Vagina (tissue), 2 donors: ENCODE measurements at regions not wholly inside any gene's neighbourhood (a gene's known extent, or its start where the extent isn't known, plus 50 kb on each side); places are given as distances from the start of the nearest gene placed in this dataset.

Experiments
- DNase-seq, 2 donors: peaks; one replicate each; pipeline ENCODE4 v3.0.0-alpha.2; 2017; ENCODE audit errors: extremely low spot score in 2 of 2
- H3K27ac ChIP-seq: fragments of 200-600 bp; sonication (generic); one replicate; pipeline ENCODE4 v1.5.1; 2019
- H3K27me3 ChIP-seq: fragments of 200-600 bp; sonication (generic); one replicate; pipeline ENCODE4 v1.5.1; 2019
- H3K36me3 ChIP-seq, 2 donors: fragments of 200-600 bp; sonication (generic); one replicate each; pipeline ENCODE4 v1.5.1; 2017 to 2019
- H3K4me1 ChIP-seq: fragments of 200-600 bp; sonication (generic); one replicate; pipeline ENCODE4 v1.5.1; 2019
- H3K4me3 ChIP-seq, 2 donors: fragments of 200-600 bp; sonication (generic); 1 replicate in 1 of 2; 2 replicates in 1 of 2; pipeline ENCODE4 v1.5.1; 2016 to 2019
- H3K9me3 ChIP-seq: fragments of 200-600 bp; sonication (generic); one replicate; pipeline ENCODE4 v1.5.1; 2019
- POLR2A ChIP-seq, 2 donors: fragments of 450-650 bp; IDR thresholded peaks; one replicate each; pipeline ENCODE4 v1.6.1; 2017; ENCODE audit warnings: antibody characterized with exemption in 2 of 2, mild to moderate bottlenecking in 2 of 2, moderate library complexity in 2 of 2
- POLR2AphosphoS5 ChIP-seq, 2 donors: sonication (generic); formaldehyde crosslinking; IDR thresholded peaks; one replicate each; pipeline ENCODE4 v1.9.0; 2017; ENCODE audit warnings: antibody characterized with exemption in 2 of 2, mild to moderate bottlenecking in 2 of 2, low read depth in 1 of 2; ENCODE audit not compliant: insufficient read depth in 1 of 2
- intact Hi-C: fragments of 100-400 bp; cut with DNase I; formaldehyde crosslinking; loops from one replicate; pipeline ENCODE4 v1.15.1; 2023
- TF ChIP-seq, protein P1 (sequence below), 3 experiments: fragments of 450-650 bp in 2 of 3; fragments of 200-600 bp in 1 of 3; sonication (generic) in 1 of 3; IDR thresholded peaks; one replicate each; pipeline ENCODE4 v1.5.1; 2017 to 2019; ENCODE audit warnings: antibody characterized with exemption in 3 of 3, mild to moderate bottlenecking in 2 of 3, moderate library complexity in 2 of 3

DNA sequence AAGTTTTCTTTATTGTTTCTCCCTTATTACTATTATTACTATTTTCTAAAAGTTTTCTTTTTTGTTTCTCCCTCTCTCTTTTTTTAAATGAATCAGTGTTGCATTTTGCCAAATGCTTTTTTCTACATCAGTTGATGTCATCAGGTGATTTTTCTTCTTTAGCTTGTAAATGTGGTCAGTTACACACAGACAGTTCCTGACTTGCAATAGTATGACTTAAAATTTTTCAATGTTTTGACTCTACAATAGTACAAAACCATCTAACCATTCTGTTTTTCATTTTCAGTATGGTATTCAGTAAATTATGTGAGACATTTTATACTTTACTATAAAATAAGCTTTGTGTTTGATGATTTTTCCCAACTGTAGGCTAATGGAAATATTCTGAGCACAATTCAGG is 443.0 kb downstream of the GADD45G start:
- H3K36me3 ChIP-seq = no peaks in the 10 kb centered on the region
- no peaks in the 10 kb centered on the region for H3K27me3 ChIP-seq
- no peak overlapping the region for H3K27ac ChIP-seq
- no peak for TF ChIP-seq POLR2A (IDR thresholded peaks at IDR 0.05)
- no peak for TF ChIP-seq POLR2AphosphoS5 (IDR thresholded peaks at IDR 0.05; ENCODE audit: insufficient read depth in 1 of 2, low read depth in 1 of 2)
- TF ChIP-seq, protein P1, sequence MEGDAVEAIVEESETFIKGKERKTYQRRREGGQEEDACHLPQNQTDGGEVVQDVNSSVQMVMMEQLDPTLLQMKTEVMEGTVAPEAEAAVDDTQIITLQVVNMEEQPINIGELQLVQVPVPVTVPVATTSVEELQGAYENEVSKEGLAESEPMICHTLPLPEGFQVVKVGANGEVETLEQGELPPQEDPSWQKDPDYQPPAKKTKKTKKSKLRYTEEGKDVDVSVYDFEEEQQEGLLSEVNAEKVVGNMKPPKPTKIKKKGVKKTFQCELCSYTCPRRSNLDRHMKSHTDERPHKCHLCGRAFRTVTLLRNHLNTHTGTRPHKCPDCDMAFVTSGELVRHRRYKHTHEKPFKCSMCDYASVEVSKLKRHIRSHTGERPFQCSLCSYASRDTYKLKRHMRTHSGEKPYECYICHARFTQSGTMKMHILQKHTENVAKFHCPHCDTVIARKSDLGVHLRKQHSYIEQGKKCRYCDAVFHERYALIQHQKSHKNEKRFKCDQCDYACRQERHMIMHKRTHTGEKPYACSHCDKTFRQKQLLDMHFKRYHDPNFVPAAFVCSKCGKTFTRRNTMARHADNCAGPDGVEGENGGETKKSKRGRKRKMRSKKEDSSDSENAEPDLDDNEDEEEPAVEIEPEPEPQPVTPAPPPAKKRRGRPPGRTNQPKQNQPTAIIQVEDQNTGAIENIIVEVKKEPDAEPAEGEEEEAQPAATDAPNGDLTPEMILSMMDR (IDR thresholded peaks at IDR 0.05) = no peak
- intact Hi-C loops = no loop called here
- peaks cover 10% of the 10 kb centered on the region for H3K4me1 ChIP-seq
- H3K4me3 ChIP-seq = no peak overlapping the region
- H3K9me3 ChIP-seq = no peaks in the 10 kb centered on the region
- DNase-seq = no peak

DNA sequence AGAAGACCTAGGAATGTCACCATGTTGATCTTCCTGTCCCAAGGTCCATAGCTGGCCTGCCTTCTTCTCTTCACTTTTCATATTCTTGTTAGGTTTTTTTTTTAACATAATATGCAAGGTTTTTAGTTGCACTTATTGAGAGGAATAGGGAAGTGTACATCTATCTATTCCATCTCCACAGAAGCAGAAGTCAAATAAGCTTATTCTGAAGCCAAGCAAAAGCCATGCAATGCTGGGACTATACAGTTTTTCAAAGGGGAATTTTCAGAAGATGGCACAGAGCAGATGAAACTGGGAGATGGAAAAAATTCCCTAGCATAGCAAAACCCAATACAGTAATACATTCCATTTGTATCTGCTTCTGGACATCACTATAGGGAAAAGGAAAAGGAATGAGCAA is 447.6 kb downstream of the GADD45G start:
- no peaks in the 10 kb centered on the region for H3K27me3 ChIP-seq
- H3K36me3 ChIP-seq = no peaks in the 10 kb centered on the region
- DNase-seq = no peak
- no peaks in the 10 kb centered on the region for H3K9me3 ChIP-seq
- no peak overlapping the region for H3K27ac ChIP-seq
- no peaks in the 10 kb centered on the region for H3K4me1 ChIP-seq
- TF ChIP-seq, protein P1 (IDR thresholded peaks at IDR 0.05) = no peak
- TF ChIP-seq POLR2AphosphoS5 (IDR thresholded peaks at IDR 0.05; ENCODE audit: insufficient read depth in 1 of 2, low read depth in 1 of 2) (no peak), POLR2A (IDR thresholded peaks at IDR 0.05) (no peak)
- intact Hi-C loops = no loop called here
- no peak overlapping the region for H3K4me3 ChIP-seq

DNA sequence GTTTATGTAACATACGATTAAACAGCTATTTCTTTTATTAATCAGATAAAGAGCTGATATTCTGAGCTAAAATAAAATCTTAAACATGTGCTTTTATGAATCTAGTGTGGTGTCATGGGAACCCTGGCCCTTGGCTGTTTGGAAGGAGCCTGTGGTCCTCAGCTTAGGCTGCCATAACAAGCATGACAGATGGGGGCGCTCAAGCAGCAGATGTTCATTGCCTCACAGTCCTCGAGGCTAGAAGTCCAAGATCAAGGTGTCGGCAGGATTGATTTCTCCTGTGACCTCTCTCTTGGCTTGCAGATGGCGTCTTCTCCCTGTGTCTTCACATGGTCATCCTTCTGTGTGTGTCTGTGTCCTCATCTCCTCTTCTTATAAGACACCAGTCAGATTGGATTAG is 448.2 kb downstream of the GADD45G start:
- no peaks in the 10 kb centered on the region for H3K27me3 ChIP-seq

DNA sequence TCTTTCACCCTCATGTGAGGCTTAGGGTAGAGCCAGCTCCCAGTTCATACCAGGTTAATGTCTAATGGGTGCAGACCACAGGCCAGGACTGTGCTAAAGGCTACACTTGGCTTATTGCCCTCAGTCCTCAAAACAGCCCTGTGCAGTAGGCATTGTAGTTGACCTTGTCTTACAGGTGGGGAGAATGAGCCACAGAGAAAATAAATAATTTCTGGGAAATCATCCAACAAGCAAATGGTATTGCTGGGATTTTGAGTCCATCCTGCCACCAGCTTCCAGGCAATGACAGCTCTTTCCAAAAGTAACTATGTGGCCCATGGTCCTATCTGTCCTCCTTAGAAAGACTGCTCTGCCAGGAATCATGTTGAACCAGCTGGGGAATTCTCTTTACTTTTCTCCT is 450.0 kb downstream of the GADD45G start:
- intact Hi-C loops = no loop called here
- H3K4me3 ChIP-seq = no peak overlapping the region
- no peaks in the 10 kb centered on the region for H3K27me3 ChIP-seq
- TF ChIP-seq POLR2AphosphoS5 (IDR thresholded peaks at IDR 0.05; ENCODE audit: insufficient read depth in 1 of 2, low read depth in 1 of 2) (no peak), POLR2A (IDR thresholded peaks at IDR 0.05) (no peak)
- TF ChIP-seq, protein P1 (IDR thresholded peaks at IDR 0.05) = no peak
- H3K9me3 ChIP-seq = no peaks in the 10 kb centered on the region
- H3K27ac ChIP-seq = no peak overlapping the region
- H3K36me3 ChIP-seq = no peaks in the 10 kb centered on the region
- no peaks in the 10 kb centered on the region for H3K4me1 ChIP-seq
- no peak for DNase-seq

More for the DNA sequence above, 448.2 kb downstream of the GADD45G start:
- TF ChIP-seq, protein P1 (IDR thresholded peaks at IDR 0.05) = no peak
- TF ChIP-seq POLR2AphosphoS5 (IDR thresholded peaks at IDR 0.05; ENCODE audit: insufficient read depth in 1 of 2, low read depth in 1 of 2) (no peak), POLR2A (IDR thresholded peaks at IDR 0.05) (no peak)
- Histone ChIP-seq H3K4me3 (no peak overlapping the region), H3K27ac (no peak overlapping the region), H3K36me3 (no peaks in the 10 kb centered on the region), H3K9me3 (no peaks in the 10 kb centered on the region), H3K4me1 (no peaks in the 10 kb centered on the region)
- intact Hi-C loops = no loop called here
- no peak for DNase-seq

DNA sequence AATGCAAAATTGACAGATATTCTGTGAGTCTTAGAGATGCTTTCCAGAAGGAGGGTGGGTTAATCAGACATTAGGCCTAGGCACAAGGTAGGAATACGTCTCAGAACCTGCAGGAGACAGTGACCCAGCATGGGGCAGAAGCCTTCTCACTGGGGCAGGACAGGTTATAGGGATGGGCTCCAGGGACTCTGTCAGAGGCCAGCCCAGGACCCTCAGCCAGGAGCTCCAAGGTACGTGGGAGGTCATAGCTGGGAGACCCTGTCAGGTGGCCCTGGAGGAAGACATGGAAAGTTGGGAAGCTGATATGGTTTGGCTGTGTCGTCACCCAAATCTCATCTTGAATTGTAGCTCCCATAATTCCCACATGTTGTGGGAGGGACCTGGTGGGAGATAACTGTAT is 450.4 kb downstream of the GADD45G start:
- Histone ChIP-seq H3K27ac (no peak overlapping the region), H3K4me1 (no peaks in the 10 kb centered on the region), H3K9me3 (no peaks in the 10 kb centered on the region), H3K4me3 (no peak overlapping the region), H3K27me3 (no peaks in the 10 kb centered on the region), H3K36me3 (no peaks in the 10 kb centered on the region)
- intact Hi-C loops = no loop called here
- DNase-seq = no peak
- no peak for TF ChIP-seq POLR2A (IDR thresholded peaks at IDR 0.05)
- TF ChIP-seq POLR2AphosphoS5 (IDR thresholded peaks at IDR 0.05; ENCODE audit: insufficient read depth in 1 of 2, low read depth in 1 of 2) = no peak
- TF ChIP-seq, protein P1 (IDR thresholded peaks at IDR 0.05) = no peak
